ENCODE measurements at regions not wholly inside any gene's neighbourhood (a gene's known extent, or its start where the extent isn't known, plus 50 kb on each side); places are given as distances from the start of the nearest gene placed in this dataset.
"Not testable (repeated sequence)": the region's sequence is repeated elsewhere in the genome, so short reads cannot be mapped to it uniquely, and the experiment has no call there.

DNA sequence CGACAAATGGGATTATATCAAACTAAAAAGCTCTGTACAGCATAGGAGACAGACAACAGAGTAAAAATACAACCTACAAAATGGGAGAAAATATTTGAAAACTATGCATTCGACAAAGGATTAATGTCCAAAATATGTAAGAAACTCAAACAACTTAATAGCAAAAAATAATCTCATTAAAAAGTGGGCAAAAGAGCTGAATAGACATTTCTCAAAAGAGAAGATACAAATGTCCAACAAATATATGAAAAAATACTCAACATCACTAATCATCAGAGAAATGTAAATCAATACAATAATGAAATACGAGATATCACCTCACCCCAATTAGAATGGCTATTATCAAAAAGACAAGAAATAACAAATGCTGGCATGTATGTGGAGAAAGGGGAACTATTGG, 272.9 kb downstream of the KLHL13 start:
- DNase-seq (ENCODE audit: low read depth in 4 of 6, low spot score in 6 of 6) = no peak
- H3K27me3 ChIP-seq (ENCODE audit: control insufficient read depth, insufficient read depth, low read length) = no peaks in the 10 kb centered on the region
- H3K4me3 ChIP-seq (ENCODE audit: low read depth, low read length) = no peak overlapping the region
- H3K27ac ChIP-seq (ENCODE audit: low read depth, low read length) = no peak overlapping the region
- no CpG with 5 or more reads among the region's 3 CpGs for WGBS (ENCODE audit: insufficient coverage)
- H3K9me3 ChIP-seq (ENCODE audit: control insufficient read depth, insufficient read depth, low read length) = peaks cover 2% of the 10 kb centered on the region
- H3K36me3 ChIP-seq (ENCODE audit: control insufficient read depth, insufficient read depth, low read length) = no peaks in the 10 kb centered on the region
- H3K4me1 ChIP-seq (ENCODE audit: control insufficient read depth, insufficient read depth, low read length) = no peaks in the 10 kb centered on the region

DNA sequence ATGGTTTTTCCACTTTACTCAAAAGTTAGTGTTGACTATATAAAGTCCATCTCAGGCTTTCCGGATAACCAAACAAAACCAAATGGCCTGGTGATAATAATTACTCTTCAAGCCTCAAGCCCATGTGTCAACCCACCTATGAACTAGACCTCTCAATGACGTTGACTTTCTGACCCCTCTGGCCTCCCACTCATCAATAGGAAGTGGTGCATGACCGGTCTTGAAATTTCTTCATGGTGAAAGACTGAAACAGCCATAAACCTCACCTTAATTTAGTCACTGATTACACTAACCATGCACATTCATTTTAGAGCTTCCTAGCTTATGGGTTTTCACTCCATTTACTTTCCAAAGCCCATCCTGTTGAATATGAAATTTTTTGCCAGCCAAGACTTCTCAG, 276.0 kb downstream of the KLHL13 start:
- Histone ChIP-seq H3K4me1 (ENCODE audit: control insufficient read depth, insufficient read depth, low read length) (no peaks in the 10 kb centered on the region), H3K36me3 (ENCODE audit: control insufficient read depth, insufficient read depth, low read length) (no peaks in the 10 kb centered on the region), H3K27ac (ENCODE audit: low read depth, low read length) (no peak overlapping the region), H3K4me3 (ENCODE audit: low read depth, low read length) (no peak overlapping the region), H3K9me3 (ENCODE audit: control insufficient read depth, insufficient read depth, low read length) (peaks cover 2% of the 10 kb centered on the region), H3K27me3 (ENCODE audit: control insufficient read depth, insufficient read depth, low read length) (no peaks in the 10 kb centered on the region)
- no peak for DNase-seq (ENCODE audit: low read depth in 4 of 6, low spot score in 6 of 6)
- 74% methylated on average over 3 of the region's 3 CpGs for WGBS (ENCODE audit: insufficient coverage)

DNA sequence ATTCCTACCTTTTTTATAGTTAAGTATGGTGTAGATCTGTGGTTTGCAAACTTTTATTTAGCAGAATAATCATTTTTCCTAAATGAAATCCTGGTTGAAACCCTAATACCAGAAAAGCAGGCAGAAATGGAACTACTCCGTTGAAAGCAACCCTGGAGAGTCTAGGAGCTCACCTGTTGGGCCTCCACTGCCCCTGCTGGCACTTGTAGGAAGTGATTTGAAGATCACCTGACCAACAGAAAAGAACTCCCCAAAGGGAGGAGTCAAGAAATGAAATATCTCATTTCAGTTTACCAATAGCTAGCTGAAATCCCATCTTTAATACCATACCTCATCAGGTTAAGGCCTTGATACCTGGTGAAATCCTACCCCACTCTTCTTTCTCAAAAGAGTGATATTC, 277.1 kb downstream of the KLHL13 start:
- no CpG with 5 or more reads among the region's 1 CpG for WGBS (ENCODE audit: insufficient coverage)
- Histone ChIP-seq H3K27me3 (ENCODE audit: control insufficient read depth, insufficient read depth, low read length) (no peaks in the 10 kb centered on the region), H3K4me1 (ENCODE audit: control insufficient read depth, insufficient read depth, low read length) (no peaks in the 10 kb centered on the region), H3K27ac (ENCODE audit: low read depth, low read length) (no peak overlapping the region), H3K4me3 (ENCODE audit: low read depth, low read length) (no peak overlapping the region), H3K36me3 (ENCODE audit: control insufficient read depth, insufficient read depth, low read length) (no peaks in the 10 kb centered on the region), H3K9me3 (ENCODE audit: control insufficient read depth, insufficient read depth, low read length) (peaks cover 2% of the 10 kb centered on the region)
- no peak for DNase-seq (ENCODE audit: low read depth in 4 of 6, low spot score in 6 of 6)

DNA sequence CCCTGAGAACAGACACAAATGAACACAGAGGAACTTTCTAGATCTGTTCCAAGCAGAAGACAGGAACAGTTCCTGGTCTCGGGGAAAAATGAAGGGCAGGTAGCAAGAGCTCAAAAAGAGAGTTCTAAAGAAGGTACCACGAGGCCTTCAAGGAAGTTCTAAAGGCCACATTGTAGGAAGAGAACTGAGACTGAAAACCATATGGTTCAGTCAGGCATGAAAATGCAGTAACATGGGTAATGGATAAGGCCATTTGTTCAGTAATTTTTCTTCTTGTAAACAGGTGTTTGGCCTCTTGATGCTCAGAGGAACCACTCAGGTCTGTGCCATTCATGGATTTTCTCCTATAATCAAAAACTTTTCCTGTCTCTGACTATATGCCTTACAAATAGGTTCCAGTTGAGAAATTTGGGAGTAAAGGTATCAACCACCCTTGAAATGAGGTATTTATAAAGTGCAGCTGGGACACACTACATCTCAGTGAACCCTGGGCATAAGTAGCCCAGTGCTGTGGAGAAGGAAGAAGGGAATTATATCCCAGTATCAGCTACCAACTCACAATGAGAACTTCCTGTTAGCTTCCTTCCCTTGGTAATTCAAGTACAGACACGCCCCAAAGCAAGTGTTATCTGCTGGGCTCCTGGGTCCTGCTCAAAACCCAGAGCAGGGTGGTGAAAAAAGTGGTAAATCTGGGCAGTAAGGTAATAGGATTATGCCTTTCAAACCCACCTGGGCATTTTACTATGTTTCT, 277.9 kb downstream of the KLHL13 start:
- Histone ChIP-seq H3K27me3 (ENCODE audit: control insufficient read depth, insufficient read depth, low read length) (no peaks in the 10 kb centered on the region), H3K4me1 (ENCODE audit: control insufficient read depth, insufficient read depth, low read length) (no peaks in the 10 kb centered on the region), H3K4me3 (ENCODE audit: low read depth, low read length) (no peak overlapping the region), H3K9me3 (ENCODE audit: control insufficient read depth, insufficient read depth, low read length) (peaks cover 2% of the 10 kb centered on the region), H3K36me3 (ENCODE audit: control insufficient read depth, insufficient read depth, low read length) (no peaks in the 10 kb centered on the region), H3K27ac (ENCODE audit: low read depth, low read length) (no peak overlapping the region)
- no peak for DNase-seq (ENCODE audit: low read depth in 4 of 6, low spot score in 6 of 6)
- 70% methylated on average over 2 of the region's 3 CpGs for WGBS (ENCODE audit: insufficient coverage)

DNA sequence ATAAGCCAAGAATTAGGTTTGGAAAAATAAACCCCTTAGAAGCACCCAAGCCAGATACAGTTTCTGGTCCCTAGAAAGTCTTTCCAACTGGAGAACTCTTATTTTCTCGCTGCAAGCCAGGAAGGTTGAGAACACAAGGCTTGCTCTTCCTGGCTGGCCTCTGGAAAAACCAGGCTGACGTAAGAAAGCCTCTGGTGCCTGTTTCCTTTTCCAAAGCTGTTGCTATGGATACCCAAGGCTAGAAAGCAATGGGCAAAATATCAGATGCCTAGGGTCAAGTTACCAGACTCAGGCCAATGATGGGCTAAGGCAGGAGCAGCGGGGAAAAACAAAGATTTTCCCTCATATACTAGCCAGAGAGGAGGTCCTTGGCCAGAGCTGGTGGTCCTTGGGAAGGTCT, 281.6 kb downstream of the KLHL13 start:
- Histone ChIP-seq H3K27me3 (ENCODE audit: control insufficient read depth, insufficient read depth, low read length) (no peaks in the 10 kb centered on the region), H3K4me3 (ENCODE audit: low read depth, low read length) (no peak overlapping the region), H3K36me3 (ENCODE audit: control insufficient read depth, insufficient read depth, low read length) (no peaks in the 10 kb centered on the region), H3K4me1 (ENCODE audit: control insufficient read depth, insufficient read depth, low read length) (no peaks in the 10 kb centered on the region), H3K9me3 (ENCODE audit: control insufficient read depth, insufficient read depth, low read length) (no peaks in the 10 kb centered on the region), H3K27ac (ENCODE audit: low read depth, low read length) (no peak overlapping the region)
- no peak for DNase-seq (ENCODE audit: low read depth in 4 of 6, low spot score in 6 of 6)
- 34% methylated on average over 3 of the region's 3 CpGs for WGBS (ENCODE audit: insufficient coverage)

DNA sequence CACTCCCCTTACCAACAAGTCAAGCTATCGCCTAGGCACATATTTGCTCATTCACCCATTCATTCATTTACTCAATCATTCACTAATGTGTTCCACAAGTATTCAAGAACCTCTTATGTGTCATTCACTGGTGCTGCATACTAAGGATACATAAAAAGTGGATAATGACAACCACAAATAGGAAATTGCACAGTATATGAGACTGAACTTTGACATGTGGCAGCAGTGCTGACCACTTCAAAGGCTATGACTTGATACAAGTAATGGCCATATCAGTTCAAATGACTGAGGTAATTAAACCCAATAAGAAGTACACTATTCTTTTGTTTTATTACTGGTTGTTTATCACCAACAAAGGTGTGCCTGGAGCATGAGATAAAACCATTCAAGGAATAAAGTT, 282.5 kb downstream of the KLHL13 start:
- no peak for DNase-seq (ENCODE audit: low read depth in 4 of 6, low spot score in 6 of 6)
- Histone ChIP-seq H3K4me3 (ENCODE audit: low read depth, low read length) (no peak overlapping the region), H3K9me3 (ENCODE audit: control insufficient read depth, insufficient read depth, low read length) (no peaks in the 10 kb centered on the region), H3K27me3 (ENCODE audit: control insufficient read depth, insufficient read depth, low read length) (no peaks in the 10 kb centered on the region), H3K4me1 (ENCODE audit: control insufficient read depth, insufficient read depth, low read length) (no peaks in the 10 kb centered on the region), H3K27ac (ENCODE audit: low read depth, low read length) (no peak overlapping the region), H3K36me3 (ENCODE audit: control insufficient read depth, insufficient read depth, low read length) (no peaks in the 10 kb centered on the region)
- WGBS (ENCODE audit: insufficient coverage) = no CpG with 5 or more reads among the region's 1 CpG

DNA sequence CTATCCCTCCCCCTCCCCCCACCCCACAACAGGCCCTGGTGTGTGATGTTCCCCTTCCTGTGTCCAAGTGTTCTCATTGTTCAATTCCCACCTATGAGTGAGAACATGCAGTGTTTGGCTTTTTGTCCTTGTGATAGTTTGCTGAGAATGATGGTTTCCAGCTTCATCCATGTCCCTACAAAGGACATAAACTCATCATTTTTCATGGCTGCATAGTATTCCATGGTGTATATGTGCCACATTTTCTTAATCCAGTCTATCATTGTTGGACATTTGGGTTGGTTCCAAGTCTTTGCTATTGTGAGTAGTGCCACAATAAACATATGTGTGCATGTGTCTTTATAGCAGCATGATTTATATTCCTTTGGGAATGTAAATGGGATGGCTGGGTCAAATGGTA, 295.1 kb downstream of the KLHL13 start:
- H3K4me3 ChIP-seq (ENCODE audit: low read depth, low read length); H3K36me3 ChIP-seq (ENCODE audit: control insufficient read depth, insufficient read depth, low read length); DNase-seq (ENCODE audit: low read depth in 4 of 6, low spot score in 6 of 6); H3K27me3 ChIP-seq (ENCODE audit: control insufficient read depth, insufficient read depth, low read length); H3K4me1 ChIP-seq (ENCODE audit: control insufficient read depth, insufficient read depth, low read length); H3K27ac ChIP-seq (ENCODE audit: low read depth, low read length); H3K9me3 ChIP-seq (ENCODE audit: control insufficient read depth, insufficient read depth, low read length): not testable (repeated sequence)

DNA sequence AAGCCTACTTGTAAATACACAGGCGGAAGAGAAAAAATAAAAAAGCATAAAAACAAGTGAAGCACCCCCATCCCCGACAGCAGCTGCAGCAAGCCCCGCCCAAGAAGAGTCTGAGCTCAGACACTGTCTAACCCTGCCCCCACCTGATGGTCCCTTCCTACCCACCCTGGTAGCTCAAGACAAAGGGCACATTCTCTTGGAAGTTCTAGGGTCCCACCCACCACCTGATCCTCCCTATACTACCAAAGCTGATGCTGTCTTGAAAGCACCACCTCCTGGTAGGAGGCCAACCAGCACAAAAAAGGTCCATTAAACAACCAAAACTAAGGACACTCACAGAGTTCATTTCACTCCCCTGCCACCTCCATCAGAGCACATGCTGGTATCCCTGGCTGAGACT, 308.2 kb downstream of the KLHL13 start:
- H3K4me3 ChIP-seq (ENCODE audit: low read depth, low read length) = no peak overlapping the region
- WGBS (ENCODE audit: insufficient coverage) = 58% methylated on average over 2 of the region's 3 CpGs
- no peak for DNase-seq (ENCODE audit: low read depth in 4 of 6, low spot score in 6 of 6)
- no peaks in the 10 kb centered on the region for H3K4me1 ChIP-seq (ENCODE audit: control insufficient read depth, insufficient read depth, low read length)
- H3K27me3 ChIP-seq (ENCODE audit: control insufficient read depth, insufficient read depth, low read length) = no peaks in the 10 kb centered on the region
- no peak overlapping the region for H3K27ac ChIP-seq (ENCODE audit: low read depth, low read length)
- no peaks in the 10 kb centered on the region for H3K36me3 ChIP-seq (ENCODE audit: control insufficient read depth, insufficient read depth, low read length)
- peaks cover 2% of the 10 kb centered on the region for H3K9me3 ChIP-seq (ENCODE audit: control insufficient read depth, insufficient read depth, low read length)

DNA sequence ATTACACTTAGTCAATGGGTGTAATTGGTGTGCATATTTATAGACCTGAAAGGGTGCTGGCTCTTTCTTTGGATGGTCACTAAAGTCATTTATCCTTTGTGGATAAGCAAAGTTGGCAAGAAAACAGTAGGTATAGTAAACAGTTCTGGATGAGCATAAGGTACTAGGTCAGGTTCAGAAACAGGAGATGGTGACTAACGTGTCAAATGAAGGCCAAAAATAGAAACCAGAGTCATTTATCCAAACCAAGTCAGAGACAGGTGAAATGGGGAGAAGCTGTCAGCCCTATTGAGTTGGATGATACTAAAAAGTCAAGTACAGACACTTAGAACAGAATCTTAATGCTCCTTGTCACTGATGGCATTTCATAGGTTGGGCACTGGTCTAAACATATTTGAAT, 313.1 kb downstream of the KLHL13 start:
- no peaks in the 10 kb centered on the region for H3K27me3 ChIP-seq (ENCODE audit: control insufficient read depth, insufficient read depth, low read length)
- H3K27ac ChIP-seq (ENCODE audit: low read depth, low read length) = no peak overlapping the region
- no peaks in the 10 kb centered on the region for H3K9me3 ChIP-seq (ENCODE audit: control insufficient read depth, insufficient read depth, low read length)
- H3K4me1 ChIP-seq (ENCODE audit: control insufficient read depth, insufficient read depth, low read length) = no peaks in the 10 kb centered on the region
- H3K4me3 ChIP-seq (ENCODE audit: low read depth, low read length) = no peak overlapping the region
- no peak for DNase-seq (ENCODE audit: low read depth in 4 of 6, low spot score in 6 of 6)
- no peaks in the 10 kb centered on the region for H3K36me3 ChIP-seq (ENCODE audit: control insufficient read depth, insufficient read depth, low read length)
- no CpG with 5 or more reads among the region's 1 CpG for WGBS (ENCODE audit: insufficient coverage)

DNA sequence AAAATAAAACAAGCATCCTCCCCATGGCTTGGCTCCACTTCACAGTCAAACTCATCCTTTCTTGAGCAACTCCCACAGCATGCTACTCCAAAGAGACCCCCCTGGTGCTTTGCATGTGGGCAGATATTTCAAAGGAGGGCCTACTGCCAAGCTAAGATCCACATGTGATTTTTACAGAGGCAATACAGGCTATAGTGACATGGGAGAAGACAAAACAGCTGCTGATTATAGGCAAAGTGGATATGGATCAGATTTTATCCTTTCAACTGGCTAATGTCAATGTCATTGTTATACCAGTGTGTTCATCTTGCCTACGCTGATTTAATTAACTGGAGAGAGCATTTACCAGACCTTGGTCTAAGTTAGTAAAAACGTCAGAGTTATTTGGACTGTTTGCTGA, 328.3 kb downstream of the KLHL13 start:
- H3K27me3 ChIP-seq (ENCODE audit: control insufficient read depth, insufficient read depth, low read length) = no peaks in the 10 kb centered on the region
- H3K36me3 ChIP-seq (ENCODE audit: control insufficient read depth, insufficient read depth, low read length) = no peaks in the 10 kb centered on the region
- H3K4me1 ChIP-seq (ENCODE audit: control insufficient read depth, insufficient read depth, low read length) = no peaks in the 10 kb centered on the region
- DNase-seq (ENCODE audit: low read depth in 4 of 6, low spot score in 6 of 6) = no peak
- no peak overlapping the region for H3K27ac ChIP-seq (ENCODE audit: low read depth, low read length)
- H3K4me3 ChIP-seq (ENCODE audit: low read depth, low read length) = no peak overlapping the region
- WGBS (ENCODE audit: insufficient coverage) = no CpG with 5 or more reads among the region's 2 CpGs
- no peaks in the 10 kb centered on the region for H3K9me3 ChIP-seq (ENCODE audit: control insufficient read depth, insufficient read depth, low read length)

All from spinal cord (tissue), 9 donors.